K562 (cell line): ENCODE measurements at regions not wholly inside any gene's neighbourhood (a gene's known extent, or its start where the extent isn't known, plus 50 kb on each side); places are given as distances from the start of the nearest gene placed in this dataset.
A peak's percentile ranks its signal among the peaks of the same experiment; 100 is the strongest.
"Not testable (repeated sequence)": the region's sequence is repeated elsewhere in the genome, so short reads cannot be mapped to it uniquely, and the experiment has no call there.

Source experiments
- ATAC-seq: fragments of 200-7000 bp; cut with Tn5 transposase; 3 replicates; pipeline ENCODE4 v1.9.1; 2020; ENCODE audit warnings: moderate library complexity
- BruUV-seq: library from RNA; stranded (reverse); fragments of 400-500 nt; replicated peaks from 2 replicates; lab custom pipeline; 2021; lab: Mats Ljungman, UMichigan
- CTCF ChIA-PET: fragments of 300-600 bp; formaldehyde crosslinking; extraction: SDS; loops from one replicate; lab custom pipeline; 2021; ENCODE audit warnings: low intra/inter-chr PET ratio; lab: Yijun Ruan, JAX
- POLR2A ChIA-PET: fragments of 300-600, 350-650 bp; sonication (Branson Sonifier 250); formaldehyde crosslinking; extraction: SDS; loops from one replicate; lab custom pipeline; 2021; ENCODE audit warnings: antibody characterized with exemption, inconsistent platforms; lab: Yijun Ruan, JAX
- DNase-seq, 4 experiments: peaks; one replicate each; pipeline versions ENCODE4 v3.0.0 to v3.0.0-alpha.2; 2011 to 2018; ENCODE audit warnings: low spot score in 3 of 4, mixed read lengths in 3 of 4; ENCODE audit errors: extremely low read depth in 1 of 4
- FAIRE-seq: peaks from 2 replicates; lab custom pipeline; 2011; peaks lifted over from hg19 to GRCh38; lab: Jason Lieb, UNC
- H2AFZ ChIP-seq: 2 replicates; pipeline ENCODE4 v1.6.0; 2011; ENCODE audit warnings: low read depth, low read length, control low read depth, inconsistent platforms
- H3K27ac ChIP-seq: fragments of 200-600 bp; 3 replicates; pipeline ENCODE4 v1.8.0; 2011; ENCODE audit warnings: low read depth, mild to moderate bottlenecking, control low read depth, inconsistent platforms, low read length, moderate library complexity, mixed read lengths; ENCODE audit errors: extremely low read depth
- H3K27me3 ChIP-seq, 2 experiments: fragments of 300-600 bp in 1 of 2; 2 replicates in 1 of 2; 3 replicates in 1 of 2; pipeline versions ENCODE4 v1.6.0 to v1.8.0; 2011; ENCODE audit warnings: inconsistent platforms in 2 of 2, low read length in 2 of 2, mild to moderate bottlenecking in 1 of 2, mixed read lengths in 1 of 2, moderate library complexity in 1 of 2; ENCODE audit not compliant: control insufficient read depth in 2 of 2, insufficient read depth in 2 of 2
- H3K36me3 ChIP-seq: fragments of 300-600 bp; 3 replicates; pipeline ENCODE4 v1.8.0; 2011; ENCODE audit warnings: mild to moderate bottlenecking, low read length, inconsistent platforms; ENCODE audit not compliant: control insufficient read depth, insufficient read depth
- H3K4me1 ChIP-seq, 2 experiments: fragments of 200-600 bp in 1 of 2; replicated peaks in 1 of 2; 2 replicates in 1 of 2; 3 replicates in 1 of 2; pipeline versions ENCODE4 v1.5.1 to v1.8.0; 2011; ENCODE audit warnings: inconsistent platforms in 2 of 2, low read length in 2 of 2, mild to moderate bottlenecking in 1 of 2, mixed read lengths in 1 of 2, moderate library complexity in 1 of 2; ENCODE audit not compliant: control insufficient read depth in 2 of 2, insufficient read depth in 2 of 2
- H3K4me2 ChIP-seq: 2 replicates; pipeline ENCODE4 v1.6.1; 2011; ENCODE audit warnings: low read length, control low read depth, inconsistent platforms, mixed read lengths; ENCODE audit not compliant: insufficient read depth
- H3K4me3 ChIP-seq: fragments of 200-600 bp; sonication (generic), shearing (Covaris generic); 2 replicates; pipeline ENCODE4 v1.5.1; 2016; ENCODE audit warnings: control low read depth, inconsistent platforms
- H3K79me2 ChIP-seq: fragments of 200-600 bp; 3 replicates; pipeline ENCODE4 v1.8.0; 2011; ENCODE audit warnings: low read length, inconsistent platforms; ENCODE audit not compliant: control insufficient read depth, insufficient read depth
- H3K9ac ChIP-seq, 2 experiments: 2 replicates each; pipeline versions ENCODE4 v1.6.0 to v1.6.1; 2011; ENCODE audit warnings: low read depth in 2 of 2, low read length in 2 of 2, control low read depth in 1 of 2, inconsistent platforms in 1 of 2, mild to moderate bottlenecking in 1 of 2, mixed read lengths in 1 of 2; ENCODE audit not compliant: insufficient read depth in 1 of 2
- H3K9me1 ChIP-seq: one replicate; pipeline ENCODE4 v1.6.0; 2011; ENCODE audit warnings: inconsistent platforms, mild to moderate bottlenecking, low read length, moderate library complexity; ENCODE audit not compliant: control insufficient read depth, insufficient read depth
- H3K9me3 ChIP-seq: replicated peaks from 2 replicates; pipeline ENCODE4 v1.5.1; 2011; ENCODE audit warnings: low read depth, low read length, inconsistent platforms; ENCODE audit not compliant: control insufficient read depth, insufficient read depth
- H4K20me1 ChIP-seq: replicated peaks from 2 replicates; pipeline ENCODE4 v1.6.1; 2011; ENCODE audit warnings: low read length, inconsistent platforms, mixed read lengths; ENCODE audit not compliant: control insufficient read depth, insufficient read depth
- CTCF ChIP-seq, 3 experiments: IDR thresholded peaks in 2 of 3; conservative IDR thresholded peaks in 1 of 3; 2 replicates each; pipeline ENCODE4 v1.5.1; 2011 to 2012; ENCODE audit warnings: low read length in 3 of 3, mild to moderate bottlenecking in 3 of 3, control low read depth in 2 of 3, improper control_type of control experiment in 1 of 3, inconsistent platforms in 1 of 3, low read depth in 1 of 3, mixed read lengths in 1 of 3, moderate library complexity in 1 of 3; ENCODE audit not compliant: insufficient read depth in 2 of 3
- CTCFL ChIP-seq: IDR thresholded peaks from 2 replicates; pipeline ENCODE4 v1.6.1; 2011; ENCODE audit warnings: borderline replicate concordance, low read depth, mild to moderate bottlenecking, moderate library complexity, low read length; ENCODE audit not compliant: insufficient read depth, poor library complexity, severe bottlenecking
- GTF2A2 ChIP-seq: IDR thresholded peaks from 2 replicates; pipeline ENCODE4 v1.6.1; 2016; ENCODE audit warnings: mild to moderate bottlenecking, missing genetic modification characterization, missing compliant biosample characterization
- MEIS2 ChIP-seq: fragments of 450-650 bp; IDR thresholded peaks from 2 replicates; pipeline ENCODE4 v1.6.1; 2014; ENCODE audit warnings: mild to moderate bottlenecking; ENCODE audit not compliant: partially characterized antibody
- ZNF165 ChIP-seq: fragments of 250-450 bp; sonication (Bioruptor Pico); IDR thresholded peaks from 2 replicates; pipeline ENCODE4 v1.4.0; 2020; ENCODE audit warnings: borderline replicate concordance
- ZNF740 ChIP-seq, 3 experiments: fragments of 200-800 bp in 1 of 3; sonication (Bioruptor generic) in 1 of 3; sonication (generic) in 1 of 3; formaldehyde crosslinking in 1 of 3; IDR thresholded peaks; 2 replicates each; pipeline versions ENCODE4 v1.6.1 to v1.8.0; 2016 to 2022; ENCODE audit warnings: mild to moderate bottlenecking in 2 of 3, missing compliant biosample characterization in 2 of 3, missing genetic modification characterization in 2 of 3, missing genetic modification reagents in 1 of 3
- WGBS: fragments of 100-300 bp; shearing (Covaris generic); methylation state at CpG from one replicate; pipeline ENCODE4 v1.1.6; 2016; ENCODE audit warnings: low coverage, mixed read lengths; ENCODE audit not compliant: insufficient coverage; ENCODE audit errors: missing lambda C conversion rate; 5-methylcytosine and 5-hydroxymethylcytosine counted together
- in situ Hi-C: fragments of 300-500 bp; cut with MboI; formaldehyde crosslinking; loops from 4 replicates; pipeline ENCODE4 v1.15.0; 2018; ENCODE audit warnings: inconsistent platforms, mixed read lengths
- intact Hi-C: fragments of 100-400 bp; cut with micrococcal nuclease; formaldehyde crosslinking; loops from 2 replicates; pipeline ENCODE4 v1.14.2; 2022

GRCh38 chr14:106141242-106142220 lies 615.1 kb downstream of the TMEM121 start:
- WGBS, result 45% methylated on average over 6 of the region's 18 CpGs
- Histone ChIP-seq H3K4me1 (no peaks in the 10 kb centered on the region), H3K36me3 (no peaks in the 10 kb centered on the region), H4K20me1 (no peaks in the 10 kb centered on the region), H3K27ac (no peak overlapping the region), H3K79me2 (no peaks in the 10 kb centered on the region), H3K9me1 (no peaks in the 10 kb centered on the region), H3K9ac (no peak overlapping the region), H3K27me3 (no peaks in the 10 kb centered on the region), H2AFZ (no peak overlapping the region), H3K4me3 (no peak overlapping the region), H3K9me3 (no peaks in the 10 kb centered on the region), H3K4me2 (no peak overlapping the region)
- DNase-seq, result peak; percentile 13 to 22 (median 16)
- intact Hi-C loops, result loop anchor here (10.0 kb wide), 1 partner anchor 73 kb away; no protein-coding TSS in a partner anchor
- no peak for FAIRE-seq
- BruUV-seq, result no TSS peak
- in situ Hi-C loops, result no loop called here
- ChIA-PET CTCF (interaction anchor here (0.6 kb wide), 2 partner anchors 149 to 276 kb away, joined by 3 to 5 read pairs; no protein-coding TSS in a partner anchor), POLR2A (no interaction called here)
- TF ChIP-seq MEIS2 (no peak), ZNF740 (CRISPR knock-in tag; IDR thresholded peaks at IDR 0.05) (peak; percentile 83), ZNF740 (tag; IDR thresholded peaks at IDR 0.05) (peak in 1 of 2 experiments; percentile 76; a peak in 2 of 4 replicates), CTCF (IDR thresholded peaks at IDR 0.05 in 2 of 3, conservative IDR thresholded peaks at IDR 0.05 in 1 of 3; ENCODE audit: insufficient read depth in 2 of 3, low read depth in 1 of 3, low read length in 3 of 3) (peak; percentile 38 to 94 (median 48); a peak in 5 of 6 replicates), GTF2A2 (no peak), CTCFL (peak; percentile 62), ZNF165 (CRISPR knock-in tag) (no peak)
- no peak for ATAC-seq

GRCh38 chr14:106145731-106146130 lies 619.3 kb downstream of the TMEM121 start:
- CTCF ChIA-PET, H2AFZ ChIP-seq, BruUV-seq, in situ Hi-C loops, H3K9me3 ChIP-seq, ATAC-seq, FAIRE-seq, H3K9ac ChIP-seq, H3K4me1 ChIP-seq, H3K27ac ChIP-seq, H3K9me1 ChIP-seq, H3K27me3 ChIP-seq, H3K4me3 ChIP-seq, H4K20me1 ChIP-seq, H3K4me2 ChIP-seq, H3K36me3 ChIP-seq, DNase-seq, POLR2A ChIA-PET, H3K79me2 ChIP-seq: not testable (repeated sequence)
- WGBS, result 0% methylated on average over 6 of the region's 6 CpGs
- intact Hi-C loops, result loop anchor here (10.0 kb wide), 1 partner anchor 69 kb away; no protein-coding TSS in a partner anchor
